HUDEP-2 (cell line): ENCODE measurements at regions not wholly inside any gene's neighbourhood (a gene's known extent, or its start where the extent isn't known, plus 50 kb on each side); places are given as distances from the start of the nearest gene placed in this dataset.

Experiments
- DNase-seq, 76 experiments: peaks; one replicate each; lab custom pipeline; 2025; ENCODE audit not compliant: unreplicated experiment in 76 of 76; lab: John Stamatoyannopoulos, UW

GRCh38 chr18:77187189-77187588 is 54.6 kb upstream of the MBP start:
- no peak for DNase-seq

DNA sequence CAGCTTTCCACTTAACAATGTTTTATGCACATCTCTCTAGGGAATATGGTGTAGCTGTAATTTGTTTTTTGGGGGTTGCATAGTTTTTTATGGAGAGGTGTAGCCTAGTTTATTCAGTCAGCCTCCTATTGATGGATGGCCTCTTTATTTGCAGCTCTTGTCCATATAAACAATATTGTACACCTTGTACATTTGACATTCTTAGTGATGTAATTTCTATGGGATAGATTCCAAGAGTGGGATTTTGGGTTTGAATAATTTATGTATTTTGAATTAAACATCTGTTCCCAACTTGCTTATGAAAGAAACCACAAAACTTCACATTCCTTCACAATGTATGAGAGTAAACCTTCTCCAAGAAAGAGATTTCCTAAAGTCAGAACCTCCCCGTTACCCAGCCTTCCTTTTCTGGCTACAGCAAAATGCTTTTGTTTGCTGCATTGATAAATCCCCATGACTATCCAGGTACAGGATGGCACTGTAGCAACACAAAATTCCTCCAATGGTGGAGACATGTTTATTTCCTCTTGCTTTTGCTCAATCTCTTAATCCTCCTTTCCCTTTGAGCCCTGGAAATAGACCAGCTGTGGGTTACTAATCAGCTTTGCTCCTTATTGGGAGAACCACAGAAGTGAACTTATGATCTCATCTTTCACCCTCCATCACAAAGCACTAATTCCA is 58.4 kb upstream of the GALR1 start:
- DNase-seq = no peak

- DNase-seq = peak in 15 of 76 experiments; percentile 3 to 44 (median 17)
These were observed 52.6 kb upstream of the GALR1 start for GRCh38 chr18:77197073-77197472.

DNA sequence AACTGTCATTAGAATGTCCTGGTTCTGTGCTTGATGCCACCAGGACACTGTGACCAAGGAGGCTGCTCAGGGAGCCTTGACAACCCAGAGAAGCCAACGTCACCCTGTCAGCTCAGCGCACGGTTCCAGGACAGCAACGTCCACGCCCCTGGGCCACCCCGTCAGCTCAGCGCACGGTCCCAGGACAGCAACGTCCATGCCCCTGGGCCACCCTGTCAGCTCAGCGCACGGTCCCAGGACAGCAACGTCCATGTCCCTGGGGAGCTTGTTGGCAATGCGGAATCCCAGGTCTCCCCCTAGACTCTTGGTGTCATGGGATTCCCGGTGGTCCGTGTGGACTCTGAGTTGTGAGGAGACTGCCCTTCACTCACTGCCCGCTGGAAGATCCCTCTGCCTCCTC is 51.0 kb upstream of the GALR1 start:
- no peak for DNase-seq

GRCh38 chr18:77199707-77200106 is 49.9 kb upstream of the GALR1 start:
- no peak for DNase-seq
